ENCODE measurements at regions not wholly inside any gene's neighbourhood (a gene's known extent, or its start where the extent isn't known, plus 50 kb on each side); places are given as distances from the start of the nearest gene placed in this dataset.

DNA sequence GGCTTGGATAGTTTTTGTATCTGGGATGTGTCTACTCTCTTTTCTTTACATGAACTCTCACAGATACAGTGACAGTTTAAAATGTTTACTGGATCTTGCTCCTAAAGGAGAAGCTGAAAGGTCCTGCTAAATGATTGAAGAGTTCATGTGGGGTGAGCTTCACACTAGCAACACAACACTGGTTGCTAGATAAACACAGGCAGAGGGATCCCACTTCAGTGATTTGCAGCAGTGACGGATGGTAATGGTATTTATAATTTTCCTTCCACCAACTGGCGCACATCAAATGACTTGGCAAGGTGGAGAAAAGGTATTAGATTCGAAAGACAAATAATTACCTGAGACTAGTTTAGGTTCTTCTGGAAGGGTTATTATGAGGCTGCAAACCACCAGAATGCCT lies 270.2 kb downstream of the TBX15 start:
- DNase-seq, result no peak

- DNase-seq, result no peak
These were observed 271.4 kb downstream of the TBX15 start for GRCh38 chr1:118716775-118717174.

DNA sequence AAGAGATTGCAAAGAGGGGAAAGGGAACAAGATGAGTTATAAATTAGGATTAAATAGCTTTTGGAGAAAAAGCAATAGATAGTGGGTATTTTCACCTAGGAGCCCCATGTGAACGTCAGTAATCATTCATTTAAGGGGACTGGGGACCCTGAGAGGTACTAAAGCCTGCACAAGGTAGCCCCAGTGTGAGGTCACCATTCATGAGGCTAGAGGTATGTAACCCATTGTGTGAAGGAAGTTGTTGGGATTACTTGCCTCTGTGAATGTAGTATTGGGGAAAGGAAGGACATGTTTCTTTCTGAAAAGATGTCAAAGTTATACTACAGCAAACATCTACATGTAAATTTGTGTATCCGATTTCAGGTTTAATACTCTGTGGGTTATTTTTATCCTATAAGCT lies 276.8 kb downstream of the TBX15 start:
- DNase-seq, result no peak

DNA sequence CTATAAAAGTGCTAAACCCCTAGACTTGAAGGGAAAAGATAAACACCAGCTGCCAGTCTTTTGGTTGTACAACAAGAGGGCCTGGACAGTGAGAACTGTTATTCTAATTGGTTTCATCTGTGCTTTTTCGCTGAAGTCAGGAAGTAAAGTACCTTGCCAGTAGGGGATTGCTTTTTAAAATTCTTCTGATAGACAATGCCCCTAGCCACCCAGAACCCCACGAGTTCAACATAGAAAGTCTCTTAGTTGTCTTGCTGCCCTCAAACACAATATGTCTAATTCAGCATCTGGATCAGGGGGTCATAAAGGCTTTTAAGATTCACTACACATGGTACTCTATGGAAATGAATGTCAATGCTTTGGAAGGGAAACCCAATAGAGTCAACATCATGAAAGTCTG lies 289.2 kb downstream of the TBX15 start:
- DNase-seq, result no peak

DNA sequence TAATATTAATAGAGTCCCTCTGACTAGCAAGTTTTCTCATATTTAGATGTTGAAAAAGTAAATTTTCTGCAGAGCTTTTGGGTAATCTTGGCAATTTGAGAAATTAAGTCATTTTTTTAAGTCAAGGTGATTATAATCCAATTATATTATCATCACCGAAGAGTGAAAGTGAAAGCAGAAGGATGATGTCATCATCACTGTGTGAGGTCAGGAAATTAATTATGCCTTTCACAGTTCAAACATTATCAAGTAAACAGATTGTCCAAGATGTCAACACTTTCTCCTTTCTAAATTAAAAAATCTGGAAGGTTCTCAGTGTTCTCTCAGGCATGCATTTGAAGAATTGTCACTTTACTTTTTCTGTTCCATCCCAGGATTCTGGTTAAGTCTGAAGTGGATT lies 296.0 kb downstream of the TBX15 start:
- DNase-seq, result no peak

DNA sequence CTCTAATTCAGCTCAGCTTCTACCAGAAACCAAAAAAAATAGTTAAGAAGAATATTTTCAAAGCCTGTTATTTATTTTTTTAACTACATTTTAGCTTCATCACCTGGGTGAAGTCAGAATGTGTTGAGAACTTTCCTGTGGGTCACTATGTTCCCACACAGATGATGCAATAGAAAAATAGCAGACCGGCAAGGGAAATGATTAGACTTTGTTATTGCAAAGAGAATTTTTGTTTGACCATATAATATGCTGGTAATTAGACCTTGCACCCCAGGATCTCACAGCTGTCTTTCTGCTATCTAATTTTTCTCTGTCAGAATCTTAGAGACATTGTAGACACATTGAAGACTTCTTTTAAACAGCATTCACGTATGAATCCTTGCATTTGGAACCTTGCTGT lies 299.3 kb downstream of the TBX15 start:
- no peak for DNase-seq

DNA sequence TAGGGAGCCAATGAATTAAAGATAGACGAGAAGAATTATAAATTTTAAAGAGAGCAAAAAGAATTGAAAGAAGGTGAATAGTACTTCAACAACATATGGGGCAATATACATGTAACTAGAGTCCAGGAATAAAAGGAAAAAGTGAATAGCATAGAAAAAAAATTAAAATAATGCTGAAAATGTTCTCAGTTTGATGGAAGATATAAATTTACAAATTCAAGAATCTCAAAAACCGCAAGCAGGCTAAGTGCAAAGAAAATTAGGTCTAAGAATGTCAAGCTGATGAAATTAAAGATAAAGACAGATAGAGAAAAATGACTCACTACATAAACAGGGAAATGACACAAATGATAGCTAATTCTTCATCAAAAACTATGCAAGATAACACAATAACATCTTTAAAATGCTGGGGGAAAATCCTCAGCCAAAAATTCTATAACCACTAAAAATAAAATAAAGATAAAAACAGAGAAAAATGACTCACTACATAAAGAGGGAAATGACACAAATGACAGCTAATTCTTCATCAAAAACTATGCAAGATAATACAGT lies 326.3 kb downstream of the TBX15 start:
- no peak for DNase-seq

GRCh38 chr1:118660769-118661168 lies 327.4 kb downstream of the TBX15 start:
- DNase-seq, result no peak

- no peak for DNase-seq
These were observed 328.5 kb downstream of the TBX15 start for GRCh38 chr1:118659646-118660045.

GRCh38 chr1:118650107-118650807 lies 337.9 kb downstream of the TBX15 start:
- no peak for DNase-seq

DNA sequence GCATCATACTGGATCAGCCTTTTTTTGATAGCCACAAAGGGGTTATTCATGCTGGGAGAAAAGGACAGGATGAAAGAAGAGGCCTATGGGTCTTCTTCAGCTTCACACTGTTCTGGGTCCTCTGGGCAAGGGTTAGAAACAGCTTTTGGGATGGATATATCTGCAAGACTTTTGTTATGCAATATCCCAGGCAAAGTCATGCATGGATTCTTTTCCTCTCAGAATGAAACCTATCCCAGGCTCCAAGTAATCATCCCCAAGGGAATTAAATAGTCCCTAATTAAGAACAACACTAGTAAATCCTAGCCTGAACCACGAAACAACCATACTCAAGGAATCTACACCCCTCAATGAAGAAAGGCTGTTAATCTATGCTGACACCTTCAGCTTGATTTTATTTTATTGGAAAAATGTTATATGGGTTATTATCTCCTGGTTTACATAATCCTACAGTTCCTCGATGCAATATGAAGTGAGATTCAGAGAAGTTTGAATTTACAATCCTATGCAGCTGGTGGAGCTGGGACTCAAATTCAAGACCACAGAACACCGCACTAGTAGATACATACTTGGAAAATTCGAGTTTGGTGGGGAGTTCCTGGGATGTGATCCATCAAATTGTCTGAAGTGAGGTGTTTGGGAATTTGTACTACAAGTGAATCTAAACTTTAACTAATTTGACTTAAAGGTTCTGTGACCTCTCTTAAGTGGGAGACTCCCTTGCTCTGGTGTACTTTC lies 338.6 kb downstream of the TBX15 start:
- no peak for DNase-seq

- no peak for DNase-seq
These were observed 352.1 kb downstream of the TBX15 start for GRCh38 chr1:118636004-118636403.

- no peak for DNase-seq
These were observed 360.7 kb downstream of the TBX15 start for GRCh38 chr1:118627435-118627834.

- DNase-seq, result no peak
These were observed 366.3 kb downstream of the TBX15 start for GRCh38 chr1:118621839-118622238.

DNA sequence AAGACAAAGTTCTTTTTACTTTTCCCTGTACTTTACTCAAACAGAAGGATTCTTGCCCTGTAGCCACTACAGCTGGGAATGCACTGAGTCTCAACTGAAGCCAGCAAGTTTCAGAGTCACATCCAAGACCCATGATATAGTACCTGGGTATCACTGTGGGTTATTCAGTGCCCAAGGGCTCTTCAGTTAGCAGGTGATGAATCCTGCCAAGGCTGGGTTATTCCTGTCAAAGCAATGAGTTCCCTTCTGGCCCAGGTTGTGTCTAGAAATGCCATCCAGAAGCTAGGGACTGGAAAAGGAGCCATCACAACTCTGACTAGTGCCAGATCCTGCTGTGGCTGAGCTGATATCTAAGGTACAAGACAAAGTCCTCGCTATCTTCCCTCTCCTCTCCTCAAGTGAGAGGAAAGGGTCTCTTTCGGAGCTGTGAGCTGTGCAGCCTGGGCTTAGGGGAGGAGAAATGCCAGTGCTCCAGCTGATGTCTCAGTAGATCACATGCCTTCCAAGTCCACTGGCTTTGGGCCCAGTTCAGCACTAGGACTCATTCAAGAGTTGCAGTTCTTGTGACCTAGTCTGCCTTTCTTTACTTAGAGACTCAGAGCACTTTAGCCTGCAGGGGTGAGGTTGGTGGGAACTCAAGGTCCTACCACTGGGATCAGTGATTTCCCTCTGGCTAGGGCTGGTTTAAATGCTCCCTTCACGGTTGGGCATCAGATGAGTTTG lies 369.4 kb downstream of the TBX15 start:
- no peak for DNase-seq

DNA sequence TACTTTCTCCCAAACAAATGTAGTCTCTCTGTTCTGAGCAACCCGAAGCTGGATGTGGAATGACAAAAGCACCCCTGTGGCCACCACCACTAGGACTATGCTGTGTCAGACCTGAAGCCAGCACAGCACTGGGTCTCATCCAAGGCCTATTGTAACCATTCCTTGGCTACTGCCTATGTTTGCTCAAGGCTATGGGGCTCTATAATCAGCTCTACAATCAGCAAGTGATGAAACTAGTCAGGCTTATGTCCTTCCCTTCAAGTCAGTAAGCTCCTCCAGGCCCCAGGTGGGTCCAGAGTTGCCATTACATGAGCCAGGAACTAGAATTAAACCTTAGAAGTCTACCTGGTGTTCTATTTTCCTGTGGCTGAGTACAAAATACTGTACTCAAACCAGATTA lies 370.2 kb downstream of the TBX15 start:
- no peak for DNase-seq

GRCh38 chr1:118615066-118615465 lies 373.1 kb downstream of the TBX15 start:
- no peak for DNase-seq

GRCh38 chr1:118589238-118589846 lies 398.8 kb downstream of the TBX15 start:
- no peak for DNase-seq

DNA sequence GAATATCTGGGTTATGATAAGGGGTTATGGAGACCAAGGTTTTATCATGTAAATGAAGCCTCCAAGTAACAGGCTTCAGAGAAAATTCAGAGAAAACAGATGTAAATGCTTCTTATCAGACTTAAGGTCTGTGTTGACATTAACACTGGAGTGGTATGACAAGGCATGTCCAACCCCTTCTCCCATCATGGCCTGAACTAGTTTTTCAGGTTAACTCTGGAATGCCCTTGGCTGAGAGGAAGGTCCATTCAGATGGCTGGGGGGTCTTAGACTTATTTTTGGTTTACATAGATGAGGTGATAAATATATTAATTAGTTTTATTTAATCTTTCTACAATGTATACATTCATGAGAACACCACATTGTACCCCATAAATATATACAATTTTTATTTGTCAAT lies 399.6 kb downstream of the TBX15 start:
- DNase-seq, result no peak

- no peak for DNase-seq
These were observed 393.2 kb upstream of the SPAG17 start for GRCh38 chr1:118578276-118578675.

- DNase-seq, result no peak
These were observed 390.0 kb upstream of the SPAG17 start for GRCh38 chr1:118575060-118575459.

GRCh38 chr1:118564961-118565703 lies 380.1 kb upstream of the SPAG17 start:
- DNase-seq, result no peak

Measured in NCI-H1417 treated with DMSO at 0.1 percent for 48 hours (cell line).